B cell (primary cell): ENCODE measurements at regions not wholly inside any gene's neighbourhood (a gene's known extent, or its start where the extent isn't known, plus 50 kb on each side); places are given as distances from the start of the nearest gene placed in this dataset.
"Not testable (repeated sequence)": the region's sequence is repeated elsewhere in the genome, so short reads cannot be mapped to it uniquely, and the experiment has no call there.

ENCODE experiments used
- ATAC-seq: fragments of 200-7000 bp; cut with Tn5 transposase; one replicate; pipeline ENCODE4 v1.10.0; 2021; ENCODE audit warnings: low read depth, mild to moderate bottlenecking, moderate number of reproducible peaks, moderate library complexity
- CTCF ChIA-PET: fragments of 350-600 bp; sonication (Branson Sonifier 250); formaldehyde crosslinking; loops from one replicate; lab custom pipeline; 2021; ENCODE audit warnings: antibody characterized with exemption, inconsistent platforms; lab: Charles Lee
- POLR2A ChIA-PET: fragments of 350-600 bp; sonication (Branson Sonifier 250); formaldehyde crosslinking; loops from one replicate; lab custom pipeline; 2021; ENCODE audit warnings: antibody characterized with exemption; lab: Charles Lee
- DNase-seq: peaks from one replicate; pipeline ENCODE4 v3.0.0; 2013
- H2AFZ ChIP-seq: 2 replicates; pipeline ENCODE4 v1.6.1; 2012; ENCODE audit warnings: mild to moderate bottlenecking, low read depth, low read length; ENCODE audit not compliant: insufficient read depth, poor library complexity, severe bottlenecking
- H3K27ac ChIP-seq, 2 donors: 1 replicate in 1 of 2; 2 replicates in 1 of 2; pipeline ENCODE4 v1.5.1; 2012 to 2013; ENCODE audit warnings: low read length in 2 of 2, mild to moderate bottlenecking in 2 of 2, moderate library complexity in 1 of 2
- H3K27me3 ChIP-seq, 4 experiments: fragments of 200-600 bp in 1 of 4; sonication (generic) in 1 of 4; replicated peaks in 1 of 4; 1 replicate in 2 of 4; 2 replicates in 2 of 4; pipeline versions ENCODE4 v1.6.1 to v1.7.0; 2013 to 2016; ENCODE audit warnings: low read length in 3 of 4, mild to moderate bottlenecking in 2 of 4, mixed read lengths in 1 of 4, moderate library complexity in 1 of 4; ENCODE audit not compliant: insufficient read depth in 4 of 4, control insufficient read depth in 3 of 4; ENCODE audit errors: control extremely low read depth in 1 of 4
- H3K36me3 ChIP-seq, 2 experiments: replicated peaks in 1 of 2; 1 replicate in 1 of 2; 2 replicates in 1 of 2; pipeline versions ENCODE4 v1.6.1 to v1.7.1; 2013; ENCODE audit warnings: low read length in 1 of 2; ENCODE audit not compliant: insufficient read depth in 2 of 2, control insufficient read depth in 1 of 2; ENCODE audit errors: control extremely low read depth in 1 of 2, extremely low read depth in 1 of 2
- H3K4me1 ChIP-seq, 2 donors: fragments of 200-600 bp in 1 of 2; sonication (generic) in 1 of 2; 1 replicate in 1 of 2; 2 replicates in 1 of 2; pipeline versions ENCODE4 v1.5.1 to v1.6.1; 2013 to 2017; ENCODE audit warnings: low read length in 2 of 2; ENCODE audit not compliant: control insufficient read depth in 2 of 2, insufficient read depth in 2 of 2
- H3K4me2 ChIP-seq: replicated peaks from 2 replicates; pipeline ENCODE3; 2012; ENCODE audit warnings: mild to moderate bottlenecking, low read depth, low read length; ENCODE audit not compliant: poor library complexity, severe bottlenecking
- H3K4me3 ChIP-seq, 5 experiments: fragments of 200-600 bp in 1 of 5; sonication (generic) in 1 of 5; 1 replicate in 3 of 5; 2 replicates in 2 of 5; pipeline versions ENCODE4 v1.5.1 to v1.7.0; 2011 to 2016; ENCODE audit warnings: low read length in 4 of 5, mild to moderate bottlenecking in 4 of 5, low read depth in 2 of 5, control low read depth in 1 of 5, moderate library complexity in 1 of 5; ENCODE audit not compliant: insufficient read depth in 1 of 5; ENCODE audit errors: control extremely low read depth in 1 of 5, extremely low read depth in 1 of 5
- H3K79me2 ChIP-seq: fragments of 200-600 bp; sonication (generic); one replicate; pipeline ENCODE4 v1.6.0; 2016; ENCODE audit warnings: low read length; ENCODE audit not compliant: control insufficient read depth, insufficient read depth
- H3K9ac ChIP-seq: fragments of 200-600 bp; sonication (generic); 2 replicates; pipeline ENCODE4 v1.6.1; 2017; ENCODE audit warnings: mild to moderate bottlenecking, low read length, moderate library complexity
- H3K9me3 ChIP-seq, 3 donors: one replicate each; pipeline versions ENCODE4 v1.6.1 to v1.7.1; 2013; ENCODE audit warnings: low read length in 2 of 3; ENCODE audit not compliant: control insufficient read depth in 2 of 3, insufficient read depth in 1 of 3; ENCODE audit errors: control extremely low read depth in 1 of 3
- H4K20me1 ChIP-seq: 2 replicates; pipeline ENCODE4 v1.6.0; 2012; ENCODE audit warnings: mild to moderate bottlenecking, low read length; ENCODE audit not compliant: insufficient read depth, control insufficient read depth, poor library complexity, severe bottlenecking
- H3K27ac Mint-ChIP-seq: one replicate; pipeline ENCODE4 v1.8.0; 2021; ENCODE audit warnings: mixed read lengths
- H3K27me3 Mint-ChIP-seq: one replicate; pipeline ENCODE4 v1.8.0; 2021; ENCODE audit warnings: mixed read lengths
- H3K4me1 Mint-ChIP-seq: one replicate; pipeline ENCODE4 v1.8.0; 2021; ENCODE audit warnings: mixed read lengths
- H3K4me3 Mint-ChIP-seq: one replicate; pipeline ENCODE4 v1.8.0; 2021; ENCODE audit warnings: mixed read lengths
- H3K9me3 Mint-ChIP-seq: one replicate; pipeline ENCODE4 v1.8.0; 2022; ENCODE audit warnings: mixed read lengths; ENCODE audit not compliant: insufficient read depth
- EZH2 ChIP-seq: IDR thresholded peaks from 2 replicates; pipeline ENCODE4 v1.6.1; 2012; ENCODE audit warnings: borderline replicate concordance, low read depth, mild to moderate bottlenecking, moderate library complexity, low read length; ENCODE audit not compliant: insufficient read depth, poor library complexity, severe bottlenecking
- WGBS: methylation state at CpG from one replicate; pipeline ENCODE4 v1.1.5; 2013; ENCODE audit warnings: missing lambda C conversion rate; ENCODE audit not compliant: insufficient coverage; 5-methylcytosine and 5-hydroxymethylcytosine counted together
- intact Hi-C: fragments of 100-400 bp; cut with micrococcal nuclease; formaldehyde crosslinking; loops from one replicate; pipeline ENCODE4 v1.10.0; 2022
- TF ChIP-seq, protein P1 (sequence below): fragments of 200-600 bp; IDR thresholded peaks from one replicate; pipeline ENCODE4 v1.8.0; 2022; ENCODE audit warnings: antibody characterized with exemption, mild to moderate bottlenecking

DNA sequence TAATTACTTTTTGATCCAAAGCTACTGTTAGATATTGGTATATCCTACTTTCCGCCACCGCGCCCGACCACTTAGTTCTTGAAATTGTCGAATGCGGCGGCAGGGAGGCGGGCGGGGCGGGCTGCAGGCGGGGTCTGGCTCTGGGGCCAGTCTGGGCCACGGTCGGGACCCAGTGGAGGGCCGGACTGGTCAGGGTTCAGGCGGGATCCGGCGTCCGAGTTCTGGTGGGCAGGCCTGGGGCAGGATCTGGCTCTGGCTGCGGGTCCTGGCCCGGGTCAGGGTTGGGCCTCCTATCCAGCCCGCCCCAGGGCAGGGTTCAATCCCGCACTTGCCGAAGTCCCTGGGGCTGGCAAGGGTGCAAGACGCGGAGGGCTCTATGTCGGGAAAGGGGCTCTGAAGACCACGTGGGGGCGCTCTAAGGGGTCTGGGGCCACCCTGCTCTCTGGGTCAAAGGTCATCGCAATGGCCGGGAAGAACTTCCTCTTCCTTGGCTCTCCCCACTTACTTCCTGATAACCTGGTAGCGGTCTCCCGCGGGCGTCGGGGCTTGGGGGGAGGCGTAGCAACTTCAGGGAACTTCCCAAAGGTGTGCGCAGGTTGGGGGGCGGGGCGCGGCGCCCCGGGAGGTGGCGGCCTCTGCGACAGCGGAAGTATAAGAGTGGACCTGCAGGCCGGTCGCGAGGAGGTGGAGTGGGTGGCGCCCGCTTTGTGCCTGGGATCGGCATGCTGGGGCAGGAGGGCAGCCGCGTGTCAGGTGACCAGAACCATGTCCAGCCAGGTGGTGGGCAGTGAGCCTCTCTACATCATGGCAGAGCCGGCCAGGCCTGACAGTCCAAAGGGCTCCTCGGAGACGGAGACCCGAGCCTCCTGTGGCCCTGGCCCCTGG lies 83.4 kb downstream of the MRPL57 start:
- H3K27ac ChIP-seq: no peak overlapping the region
- no peaks in the 10 kb centered on the region for H3K27me3 ChIP-seq
- no peak overlapping the region for H3K27ac Mint-ChIP-seq
- H4K20me1 ChIP-seq: no peaks in the 10 kb centered on the region
- TF ChIP-seq, protein P1, sequence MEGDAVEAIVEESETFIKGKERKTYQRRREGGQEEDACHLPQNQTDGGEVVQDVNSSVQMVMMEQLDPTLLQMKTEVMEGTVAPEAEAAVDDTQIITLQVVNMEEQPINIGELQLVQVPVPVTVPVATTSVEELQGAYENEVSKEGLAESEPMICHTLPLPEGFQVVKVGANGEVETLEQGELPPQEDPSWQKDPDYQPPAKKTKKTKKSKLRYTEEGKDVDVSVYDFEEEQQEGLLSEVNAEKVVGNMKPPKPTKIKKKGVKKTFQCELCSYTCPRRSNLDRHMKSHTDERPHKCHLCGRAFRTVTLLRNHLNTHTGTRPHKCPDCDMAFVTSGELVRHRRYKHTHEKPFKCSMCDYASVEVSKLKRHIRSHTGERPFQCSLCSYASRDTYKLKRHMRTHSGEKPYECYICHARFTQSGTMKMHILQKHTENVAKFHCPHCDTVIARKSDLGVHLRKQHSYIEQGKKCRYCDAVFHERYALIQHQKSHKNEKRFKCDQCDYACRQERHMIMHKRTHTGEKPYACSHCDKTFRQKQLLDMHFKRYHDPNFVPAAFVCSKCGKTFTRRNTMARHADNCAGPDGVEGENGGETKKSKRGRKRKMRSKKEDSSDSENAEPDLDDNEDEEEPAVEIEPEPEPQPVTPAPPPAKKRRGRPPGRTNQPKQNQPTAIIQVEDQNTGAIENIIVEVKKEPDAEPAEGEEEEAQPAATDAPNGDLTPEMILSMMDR: no peak
- no peak for TF ChIP-seq EZH2
- ATAC-seq: no peak
- H3K9ac ChIP-seq: no peak overlapping the region
- intact Hi-C loops: no loop called here
- no peaks in the 10 kb centered on the region for H3K27me3 Mint-ChIP-seq
- no peak for DNase-seq
- H3K36me3 ChIP-seq: no peaks in the 10 kb centered on the region
- POLR2A ChIA-PET: no interaction called here
- H2AFZ ChIP-seq: no peak overlapping the region
- no peaks in the 10 kb centered on the region for H3K9me3 Mint-ChIP-seq
- no peak overlapping the region for H3K4me3 Mint-ChIP-seq
- H3K79me2 ChIP-seq: no peaks in the 10 kb centered on the region
- CTCF ChIA-PET: no interaction called here
- 97% methylated on average over 53 of the region's 57 CpGs for WGBS
- no peaks in the 10 kb centered on the region for H3K4me1 Mint-ChIP-seq
- no peak overlapping the region for H3K4me2 ChIP-seq
- H3K4me3 ChIP-seq: no peak overlapping the region
- H3K9me3 ChIP-seq: peaks cover 0 to 7% (median 0%) of the 10 kb centered on the region in 3 donors
- H3K4me1 ChIP-seq: no peaks in the 10 kb centered on the region

GRCh38 chr13:21260561-21261290 lies 84.3 kb downstream of the MRPL57 start:
- H3K27ac Mint-ChIP-seq, H3K9me3 Mint-ChIP-seq, H3K4me3 Mint-ChIP-seq, H3K9ac ChIP-seq, H4K20me1 ChIP-seq, DNase-seq, POLR2A ChIA-PET, H2AFZ ChIP-seq, CTCF ChIA-PET, H3K9me3 ChIP-seq, H3K4me1 Mint-ChIP-seq, ATAC-seq, H3K27ac ChIP-seq, H3K4me2 ChIP-seq, H3K4me1 ChIP-seq, H3K27me3 Mint-ChIP-seq, H3K79me2 ChIP-seq, H3K4me3 ChIP-seq, H3K27me3 ChIP-seq, intact Hi-C loops, H3K36me3 ChIP-seq: not testable (repeated sequence)
- 97% methylated on average over 30 of the region's 35 CpGs for WGBS

DNA sequence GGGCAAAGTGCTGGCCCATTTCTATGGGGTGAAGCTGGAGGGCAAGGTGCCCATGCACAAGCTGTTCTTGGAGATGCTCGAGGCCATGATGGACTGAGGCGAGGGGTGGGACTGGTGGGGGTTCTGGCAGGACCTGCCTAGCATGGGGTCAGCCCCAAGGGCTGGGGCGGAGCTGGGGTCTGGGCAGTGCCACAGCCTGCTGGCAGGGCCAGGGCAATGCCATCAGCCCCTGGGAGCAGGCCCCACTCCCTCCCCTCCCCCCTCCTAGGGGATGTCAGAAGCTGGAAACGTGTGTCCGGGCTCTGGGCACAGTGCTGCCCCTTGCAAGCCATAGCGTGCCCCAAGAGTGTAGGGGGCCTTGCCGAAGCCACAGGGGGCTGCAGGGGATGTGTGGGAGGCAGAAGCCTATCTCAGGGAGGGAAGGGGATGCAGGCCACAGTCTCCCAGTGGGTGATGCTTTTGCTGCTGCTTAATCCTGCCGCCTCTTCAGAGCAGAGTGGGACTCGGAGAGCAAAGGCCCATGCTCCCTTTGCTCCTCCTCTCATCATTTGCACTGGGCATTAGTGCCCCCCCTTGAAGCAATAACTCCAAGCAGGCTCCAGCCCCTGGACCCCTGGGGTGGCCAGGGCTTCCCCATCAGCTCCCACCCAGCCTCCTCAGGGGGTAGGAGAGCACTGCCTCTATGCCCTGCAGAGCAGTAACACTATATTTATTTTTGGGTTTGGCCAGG lies 85.2 kb downstream of the MRPL57 start:
- H3K4me1 ChIP-seq, H3K4me2 ChIP-seq, H3K27me3 Mint-ChIP-seq, H3K79me2 ChIP-seq, H3K27me3 ChIP-seq, H3K4me1 Mint-ChIP-seq, H3K9me3 Mint-ChIP-seq, POLR2A ChIA-PET, H3K4me3 ChIP-seq, CTCF ChIA-PET, H3K27ac ChIP-seq, H3K4me3 Mint-ChIP-seq, H3K9ac ChIP-seq, H4K20me1 ChIP-seq, H3K9me3 ChIP-seq, H2AFZ ChIP-seq, H3K36me3 ChIP-seq, intact Hi-C loops, H3K27ac Mint-ChIP-seq, ATAC-seq, DNase-seq: not testable (repeated sequence)
- 10% methylated on average over 1 of the region's 9 CpGs for WGBS
